ENCODE measurements at regions not wholly inside any gene's neighbourhood (a gene's known extent, or its start where the extent isn't known, plus 50 kb on each side); places are given as distances from the start of the nearest gene placed in this dataset.

DNA sequence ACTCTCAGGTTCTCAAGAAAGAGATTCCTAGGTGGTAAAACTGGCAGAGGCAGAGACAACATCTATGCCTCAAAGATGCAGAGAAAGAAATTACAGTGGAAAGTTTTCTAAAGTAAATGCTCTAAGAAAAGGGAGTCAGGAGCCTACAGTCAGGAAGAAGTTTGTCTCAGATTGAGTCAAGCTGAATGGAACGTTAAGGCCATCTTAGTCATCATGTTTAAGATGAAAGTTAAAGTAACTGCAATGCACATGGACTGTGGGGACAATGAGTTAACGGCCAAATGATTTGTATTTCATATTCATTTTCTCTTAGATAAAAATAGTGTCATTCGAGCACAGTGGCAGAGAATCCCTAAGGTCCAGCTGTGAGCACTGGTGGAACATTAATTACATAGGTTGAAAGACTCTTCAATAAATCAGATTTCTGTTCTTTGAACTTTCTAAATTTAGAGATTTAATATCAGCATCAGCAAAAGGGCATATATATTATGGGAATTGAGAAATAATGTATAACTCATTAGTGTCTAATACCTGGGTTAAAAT is 384.6 kb downstream of the DTHD1 start:
- TF ChIP-seq, protein P1, sequence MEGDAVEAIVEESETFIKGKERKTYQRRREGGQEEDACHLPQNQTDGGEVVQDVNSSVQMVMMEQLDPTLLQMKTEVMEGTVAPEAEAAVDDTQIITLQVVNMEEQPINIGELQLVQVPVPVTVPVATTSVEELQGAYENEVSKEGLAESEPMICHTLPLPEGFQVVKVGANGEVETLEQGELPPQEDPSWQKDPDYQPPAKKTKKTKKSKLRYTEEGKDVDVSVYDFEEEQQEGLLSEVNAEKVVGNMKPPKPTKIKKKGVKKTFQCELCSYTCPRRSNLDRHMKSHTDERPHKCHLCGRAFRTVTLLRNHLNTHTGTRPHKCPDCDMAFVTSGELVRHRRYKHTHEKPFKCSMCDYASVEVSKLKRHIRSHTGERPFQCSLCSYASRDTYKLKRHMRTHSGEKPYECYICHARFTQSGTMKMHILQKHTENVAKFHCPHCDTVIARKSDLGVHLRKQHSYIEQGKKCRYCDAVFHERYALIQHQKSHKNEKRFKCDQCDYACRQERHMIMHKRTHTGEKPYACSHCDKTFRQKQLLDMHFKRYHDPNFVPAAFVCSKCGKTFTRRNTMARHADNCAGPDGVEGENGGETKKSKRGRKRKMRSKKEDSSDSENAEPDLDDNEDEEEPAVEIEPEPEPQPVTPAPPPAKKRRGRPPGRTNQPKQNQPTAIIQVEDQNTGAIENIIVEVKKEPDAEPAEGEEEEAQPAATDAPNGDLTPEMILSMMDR (IDR thresholded peaks at IDR 0.05) = no peak
- TF ChIP-seq POLR2A (IDR thresholded peaks at IDR 0.05) = no peak
